Kidney (tissue), 13 donors: ENCODE measurements at regions not wholly inside any gene's neighbourhood (a gene's known extent, or its start where the extent isn't known, plus 50 kb on each side); places are given as distances from the start of the nearest gene placed in this dataset.
A peak's percentile ranks its signal among the peaks of the same experiment; 100 is the strongest.

ENCODE experiments used
- DNase-seq, 5 donors: peaks; one replicate each; pipeline ENCODE4 v3.0.0-alpha.2; 2013 to 2020
- FAIRE-seq: peaks from 2 replicates; lab custom pipeline; 2012; peaks lifted over from hg19 to GRCh38; lab: Jason Lieb, UNC
- H3K27ac ChIP-seq, 2 donors: one replicate each; pipeline ENCODE4 v1.7.0; 2013; ENCODE audit warnings: low read depth in 2 of 2, low read length in 2 of 2, inconsistent platforms in 1 of 2
- H3K27me3 ChIP-seq: one replicate; pipeline ENCODE4 v1.7.1; 2013; ENCODE audit warnings: low read length, inconsistent platforms; ENCODE audit not compliant: control insufficient read depth, insufficient read depth
- H3K36me3 ChIP-seq, 3 donors: one replicate each; pipeline versions ENCODE4 v1.7.0 to v1.7.1; 2013; ENCODE audit warnings: low read length in 3 of 3, control low read depth in 1 of 3, inconsistent platforms in 1 of 3; ENCODE audit not compliant: insufficient read depth in 3 of 3, control insufficient read depth in 2 of 3
- H3K4me1 ChIP-seq, 3 donors: one replicate each; pipeline versions ENCODE4 v1.7.0 to v1.7.1; 2013; ENCODE audit warnings: low read length in 3 of 3, inconsistent platforms in 1 of 3, low read depth in 1 of 3; ENCODE audit not compliant: control insufficient read depth in 2 of 3, insufficient read depth in 2 of 3
- H3K4me3 ChIP-seq, 3 donors: one replicate each; pipeline versions ENCODE4 v1.7.0 to v1.8.1; 2013; ENCODE audit warnings: low read length in 3 of 3, control low read depth in 1 of 3, inconsistent platforms in 1 of 3
- H3K9ac ChIP-seq, 3 donors: one replicate each; pipeline versions ENCODE4 v1.7.0 to v1.7.1; 2013; ENCODE audit warnings: low read length in 3 of 3, control low read depth in 1 of 3, inconsistent platforms in 1 of 3
- H3K9me3 ChIP-seq, 3 donors: one replicate each; pipeline versions ENCODE4 v1.7.0 to v1.7.1; 2013; ENCODE audit warnings: low read length in 3 of 3, control low read depth in 1 of 3, inconsistent platforms in 1 of 3; ENCODE audit not compliant: control insufficient read depth in 2 of 3, insufficient read depth in 1 of 3
- CTCF ChIP-seq: IDR thresholded peaks from 3 replicates; pipeline ENCODE4 v1.5.1; 2012; ENCODE audit warnings: mild to moderate bottlenecking, moderate library complexity, borderline replicate concordance; ENCODE audit not compliant: insufficient read depth; ENCODE audit errors: extremely low read depth
- intact Hi-C: fragments of 100-400 bp; cut with DNase I; formaldehyde crosslinking; loops from one replicate; pipeline ENCODE4 v1.11.1; 2022
- donor health status: control.
- donor health status: control.
- donor health status: control.
- donor health status: control.
- donor health status: control.
- donor health status: DM: yes; HTN: yes; CAD: no.
- donor health status: Normal renal cell carcinoma (clear cell type).

GRCh38 chr13:58202099-58202498 is 570.6 kb downstream of the PCDH17 start:
- Histone ChIP-seq H3K4me1 (no peaks in the 10 kb centered on the region), H3K9me3 (no peaks in the 10 kb centered on the region), H3K4me3 (no peak overlapping the region), H3K27me3 (no peaks in the 10 kb centered on the region), H3K36me3 (no peaks in the 10 kb centered on the region), H3K27ac (no peak overlapping the region), H3K9ac (no peak overlapping the region)
- intact Hi-C loops: no loop called here
- DNase-seq (no peak), FAIRE-seq (no peak)
- TF ChIP-seq CTCF: no peak

GRCh38 chr13:58207501-58207900 is 576.0 kb downstream of the PCDH17 start:
- Histone ChIP-seq H3K27ac (no peak overlapping the region), H3K9me3 (no peaks in the 10 kb centered on the region), H3K9ac (no peak overlapping the region), H3K27me3 (no peaks in the 10 kb centered on the region), H3K4me3 (no peak overlapping the region), H3K36me3 (no peaks in the 10 kb centered on the region), H3K4me1 (no peaks in the 10 kb centered on the region)
- intact Hi-C loops: no loop called here
- DNase-seq: peak in 1 of 5 donors; percentile 35
- no peak for TF ChIP-seq CTCF
- FAIRE-seq: no peak

- Histone ChIP-seq H3K27ac (no peak overlapping the region), H3K36me3 (no peaks in the 10 kb centered on the region), H3K4me1 (no peaks in the 10 kb centered on the region), H3K4me3 (no peak overlapping the region), H3K9ac (no peak overlapping the region), H3K27me3 (no peaks in the 10 kb centered on the region), H3K9me3 (no peaks in the 10 kb centered on the region)
- intact Hi-C loops: no loop called here
- FAIRE-seq (no peak), DNase-seq (peak in 2 of 5 donors; percentile 3 to 15)
- no peak for TF ChIP-seq CTCF
Measured at GRCh38 chr13:58235454-58235853, 603.9 kb downstream of the PCDH17 start.

GRCh38 chr13:58238972-58239773 is 607.6 kb downstream of the PCDH17 start:
- Histone ChIP-seq H3K27me3 (no peaks in the 10 kb centered on the region), H3K4me1 (no peaks in the 10 kb centered on the region), H3K4me3 (no peak overlapping the region), H3K27ac (no peak overlapping the region), H3K9me3 (no peaks in the 10 kb centered on the region), H3K9ac (no peak overlapping the region), H3K36me3 (no peaks in the 10 kb centered on the region)
- no peak for TF ChIP-seq CTCF
- DNase-seq (no peak), FAIRE-seq (no peak)
- intact Hi-C loops: no loop called here
